ENCODE measurements at regions not wholly inside any gene's neighbourhood (a gene's known extent, or its start where the extent isn't known, plus 50 kb on each side); places are given as distances from the start of the nearest gene placed in this dataset.

- ATAC-seq (ENCODE audit: low read depth) (no peak), DNase-seq (no peak)
- CTCF ChIA-PET, result no interaction called here
- Histone ChIP-seq H3K27me3 (replicated peaks in 1 of 4; ENCODE audit: control extremely low read depth in 1 of 4, control insufficient read depth in 3 of 4, insufficient read depth in 4 of 4, low read length in 3 of 4) (peaks cover 0 to 8% (median 0%) of the 10 kb centered on the region in 4 experiments), H3K4me2 (replicated peaks; ENCODE audit: low read depth, low read length, poor library complexity, severe bottlenecking) (no peak overlapping the region), H3K79me2 (ENCODE audit: control insufficient read depth, insufficient read depth, low read length) (no peaks in the 10 kb centered on the region), H3K4me3 (ENCODE audit: control extremely low read depth in 1 of 5, extremely low read depth in 1 of 5, insufficient read depth in 1 of 5, low read depth in 2 of 5, low read length in 4 of 5) (no peak overlapping the region), H3K27ac (ENCODE audit: low read length in 2 of 2) (no peak overlapping the region), H3K9me3 (ENCODE audit: control extremely low read depth in 1 of 3, control insufficient read depth in 2 of 3, insufficient read depth in 1 of 3, low read length in 2 of 3) (no peaks in the 10 kb centered on the region), H2AFZ (ENCODE audit: insufficient read depth, low read depth, low read length, poor library complexity, severe bottlenecking) (no peak overlapping the region), H3K9ac (ENCODE audit: low read length) (no peak overlapping the region), H3K4me1 (ENCODE audit: control insufficient read depth in 2 of 2, insufficient read depth in 2 of 2, low read length in 2 of 2) (no peaks in the 10 kb centered on the region), H4K20me1 (ENCODE audit: control insufficient read depth, insufficient read depth, low read length, poor library complexity, severe bottlenecking) (no peaks in the 10 kb centered on the region), H3K36me3 (replicated peaks in 1 of 2; ENCODE audit: control extremely low read depth in 1 of 2, control insufficient read depth in 1 of 2, extremely low read depth in 1 of 2, insufficient read depth in 2 of 2, low read length in 1 of 2) (no peaks in the 10 kb centered on the region)
- H3K27ac Mint-ChIP-seq, result no peak overlapping the region
- 100% methylated on average over 1 of the region's 2 CpGs for WGBS (ENCODE audit: insufficient coverage)
- peaks cover 26% of the 10 kb centered on the region for H3K27me3 Mint-ChIP-seq
- intact Hi-C loops (cut with micrococcal nuclease), result no loop called here
- no peak overlapping the region for H3K4me3 Mint-ChIP-seq
- POLR2A ChIA-PET, result no interaction called here
- no peaks in the 10 kb centered on the region for H3K4me1 Mint-ChIP-seq
- TF ChIP-seq EZH2 (IDR thresholded peaks at IDR 0.05; ENCODE audit: borderline replicate concordance, insufficient read depth, low read depth, low read length, poor library complexity, severe bottlenecking) (no peak), CTCF (IDR thresholded peaks at IDR 0.05) (no peak)
- no peaks in the 10 kb centered on the region for H3K9me3 Mint-ChIP-seq (ENCODE audit: insufficient read depth)
Measured at GRCh38 chr17:73795730-73796129, 151.5 kb upstream of the SDK2 start.

- Histone ChIP-seq H3K79me2 (ENCODE audit: control insufficient read depth, insufficient read depth, low read length) (no peaks in the 10 kb centered on the region), H3K9me3 (ENCODE audit: control extremely low read depth in 1 of 3, control insufficient read depth in 2 of 3, insufficient read depth in 1 of 3, low read length in 2 of 3) (peaks cover 0 to under 1% (median under 1%) of the 10 kb centered on the region in 3 donors), H3K4me2 (replicated peaks; ENCODE audit: low read depth, low read length, poor library complexity, severe bottlenecking) (no peak overlapping the region), H2AFZ (ENCODE audit: insufficient read depth, low read depth, low read length, poor library complexity, severe bottlenecking) (no peak overlapping the region), H3K27me3 (replicated peaks in 1 of 4; ENCODE audit: control extremely low read depth in 1 of 4, control insufficient read depth in 3 of 4, insufficient read depth in 4 of 4, low read length in 3 of 4) (peaks cover 0 to 8% (median 0%) of the 10 kb centered on the region in 4 experiments), H3K27ac (ENCODE audit: low read length in 2 of 2) (no peak overlapping the region), H3K36me3 (replicated peaks in 1 of 2; ENCODE audit: control extremely low read depth in 1 of 2, control insufficient read depth in 1 of 2, extremely low read depth in 1 of 2, insufficient read depth in 2 of 2, low read length in 1 of 2) (no peaks in the 10 kb centered on the region), H3K9ac (ENCODE audit: low read length) (no peak overlapping the region), H3K4me1 (ENCODE audit: control insufficient read depth in 2 of 2, insufficient read depth in 2 of 2, low read length in 2 of 2) (no peaks in the 10 kb centered on the region), H4K20me1 (ENCODE audit: control insufficient read depth, insufficient read depth, low read length, poor library complexity, severe bottlenecking) (no peaks in the 10 kb centered on the region), H3K4me3 (ENCODE audit: control extremely low read depth in 1 of 5, extremely low read depth in 1 of 5, insufficient read depth in 1 of 5, low read depth in 2 of 5, low read length in 4 of 5) (no peak overlapping the region)
- no peaks in the 10 kb centered on the region for H3K4me1 Mint-ChIP-seq
- POLR2A ChIA-PET, result no interaction called here
- H3K27me3 Mint-ChIP-seq, result peaks cover 37% of the 10 kb centered on the region
- 81% methylated on average over 2 of the region's 4 CpGs for WGBS (ENCODE audit: insufficient coverage)
- no peak overlapping the region for H3K27ac Mint-ChIP-seq
- ATAC-seq (ENCODE audit: low read depth), result no peak
- TF ChIP-seq CTCF (IDR thresholded peaks at IDR 0.05) (no peak), EZH2 (IDR thresholded peaks at IDR 0.05; ENCODE audit: borderline replicate concordance, insufficient read depth, low read depth, low read length, poor library complexity, severe bottlenecking) (no peak)
- intact Hi-C loops (cut with micrococcal nuclease), result no loop called here
- CTCF ChIA-PET, result no interaction called here
- H3K4me3 Mint-ChIP-seq, result no peak overlapping the region
- H3K9me3 Mint-ChIP-seq (ENCODE audit: insufficient read depth), result no peaks in the 10 kb centered on the region
- DNase-seq, result no peak
Measured at GRCh38 chr17:73797594-73798110, 153.4 kb upstream of the SDK2 start.

All from B cell (primary cell).